GM18502 (cell line): ENCODE measurements at regions not wholly inside any gene's neighbourhood (a gene's known extent, or its start where the extent isn't known, plus 50 kb on each side); places are given as distances from the start of the nearest gene placed in this dataset.
"Not testable (repeated sequence)": the region's sequence is repeated elsewhere in the genome, so short reads cannot be mapped to it uniquely, and the experiment has no call there.

ENCODE experiments used
- ATAC-seq: cut with Tn5 transposase; IDR thresholded peaks from one replicate; pipeline ENCODE4 v1.9.1; 2021; ENCODE audit warnings: mild to moderate bottlenecking; ENCODE audit not compliant: unreplicated experiment, poor library complexity

- ATAC-seq = no peak
Observed at GRCh38 chr4:134650461-134650860, 448.9 kb upstream of the PABPC4L start.

- ATAC-seq = no peak
Observed at GRCh38 chr4:134645778-134646177, 444.2 kb upstream of the PABPC4L start.

- ATAC-seq = no peak
Observed at GRCh38 chr4:134636338-134637051, 434.9 kb upstream of the PABPC4L start.

GRCh38 chr4:134634301-134634700 lies 432.7 kb upstream of the PABPC4L start:
- no peak for ATAC-seq

GRCh38 chr4:134632056-134632455 lies 430.5 kb upstream of the PABPC4L start:
- ATAC-seq = no peak

- ATAC-seq = no peak
Observed at GRCh38 chr4:134628066-134628465, 426.5 kb upstream of the PABPC4L start.

GRCh38 chr4:134627366-134627765 lies 425.8 kb upstream of the PABPC4L start:
- no peak for ATAC-seq

GRCh38 chr4:134624365-134624764 lies 422.8 kb upstream of the PABPC4L start:
- ATAC-seq = no peak

- not testable (repeated sequence) for ATAC-seq
Observed at GRCh38 chr4:134622626-134623575, 421.3 kb upstream of the PABPC4L start.

- ATAC-seq = no peak
Observed at GRCh38 chr4:134622199-134622598, 420.6 kb upstream of the PABPC4L start.

GRCh38 chr4:134621715-134622114 lies 420.1 kb upstream of the PABPC4L start:
- not testable (repeated sequence) for ATAC-seq

- ATAC-seq = no peak
Observed at GRCh38 chr4:134610956-134611355, 409.4 kb upstream of the PABPC4L start.

GRCh38 chr4:134610172-134610571 lies 408.6 kb upstream of the PABPC4L start:
- no peak for ATAC-seq

GRCh38 chr4:134601706-134602105 lies 400.1 kb upstream of the PABPC4L start:
- ATAC-seq = no peak

- ATAC-seq = no peak
Observed at GRCh38 chr4:134591326-134591725, 389.7 kb upstream of the PABPC4L start.

GRCh38 chr4:134585972-134586371 lies 384.4 kb upstream of the PABPC4L start:
- no peak for ATAC-seq

GRCh38 chr4:134567461-134567860 lies 365.9 kb upstream of the PABPC4L start:
- ATAC-seq = no peak

- no peak for ATAC-seq
Observed at GRCh38 chr4:134560728-134561127, 359.1 kb upstream of the PABPC4L start.

GRCh38 chr4:134552063-134552462 lies 350.5 kb upstream of the PABPC4L start:
- no peak for ATAC-seq

GRCh38 chr4:134551348-134551747 lies 349.8 kb upstream of the PABPC4L start:
- ATAC-seq = no peak

GRCh38 chr4:134548052-134548628 lies 346.6 kb upstream of the PABPC4L start:
- no peak for ATAC-seq
